Body of pancreas (tissue), 4 donors: ENCODE measurements at regions not wholly inside any gene's neighbourhood (a gene's known extent, or its start where the extent isn't known, plus 50 kb on each side); places are given as distances from the start of the nearest gene placed in this dataset.

Experiments
- POLR2A ChIP-seq, 3 donors: fragments of 450-650 bp; IDR thresholded peaks; one replicate each; pipeline ENCODE4 v1.6.1; 2016; ENCODE audit warnings: antibody characterized with exemption in 3 of 3, mild to moderate bottlenecking in 2 of 3
- TF ChIP-seq, protein P1 (sequence below), 7 experiments: fragments of 450-650 bp in 4 of 7; fragments of 200-600 bp in 3 of 7; sonication (generic) in 3 of 7; IDR thresholded peaks; one replicate each; pipeline ENCODE4 v1.5.1; 2016 to 2019; ENCODE audit warnings: antibody characterized with exemption in 7 of 7

DNA sequence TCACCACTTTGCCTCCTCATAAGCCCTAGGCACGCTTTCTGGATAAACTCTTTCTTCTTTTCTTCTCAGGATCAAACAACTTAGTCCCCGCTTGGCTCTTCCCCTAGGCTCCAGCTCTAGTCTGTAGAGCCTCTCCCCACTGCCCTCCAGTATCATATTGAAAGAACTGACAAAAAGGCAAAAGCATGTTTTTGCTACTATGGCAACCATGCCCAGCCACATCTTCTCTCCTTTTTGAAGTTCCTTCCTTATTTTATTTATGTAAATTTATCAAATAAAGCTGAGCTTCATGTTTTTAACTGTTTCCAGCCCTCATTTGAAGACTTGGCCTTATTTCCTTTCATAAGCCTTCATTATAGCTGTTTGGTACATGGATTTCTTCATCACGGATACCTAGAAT, 86.0 kb upstream of the LIMCH1 start:
- no peak for TF ChIP-seq POLR2A (IDR thresholded peaks at IDR 0.05)
- TF ChIP-seq, protein P1, sequence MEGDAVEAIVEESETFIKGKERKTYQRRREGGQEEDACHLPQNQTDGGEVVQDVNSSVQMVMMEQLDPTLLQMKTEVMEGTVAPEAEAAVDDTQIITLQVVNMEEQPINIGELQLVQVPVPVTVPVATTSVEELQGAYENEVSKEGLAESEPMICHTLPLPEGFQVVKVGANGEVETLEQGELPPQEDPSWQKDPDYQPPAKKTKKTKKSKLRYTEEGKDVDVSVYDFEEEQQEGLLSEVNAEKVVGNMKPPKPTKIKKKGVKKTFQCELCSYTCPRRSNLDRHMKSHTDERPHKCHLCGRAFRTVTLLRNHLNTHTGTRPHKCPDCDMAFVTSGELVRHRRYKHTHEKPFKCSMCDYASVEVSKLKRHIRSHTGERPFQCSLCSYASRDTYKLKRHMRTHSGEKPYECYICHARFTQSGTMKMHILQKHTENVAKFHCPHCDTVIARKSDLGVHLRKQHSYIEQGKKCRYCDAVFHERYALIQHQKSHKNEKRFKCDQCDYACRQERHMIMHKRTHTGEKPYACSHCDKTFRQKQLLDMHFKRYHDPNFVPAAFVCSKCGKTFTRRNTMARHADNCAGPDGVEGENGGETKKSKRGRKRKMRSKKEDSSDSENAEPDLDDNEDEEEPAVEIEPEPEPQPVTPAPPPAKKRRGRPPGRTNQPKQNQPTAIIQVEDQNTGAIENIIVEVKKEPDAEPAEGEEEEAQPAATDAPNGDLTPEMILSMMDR (IDR thresholded peaks at IDR 0.05) = no peak
